AG09309 (cell line): ENCODE measurements at regions not wholly inside any gene's neighbourhood (a gene's known extent, or its start where the extent isn't known, plus 50 kb on each side); places are given as distances from the start of the nearest gene placed in this dataset.

Experiments
- DNase-seq: peaks from one replicate; pipeline ENCODE4 v3.0.0-alpha.2; 2010; ENCODE audit warnings: low read depth
- H3K4me3 ChIP-seq: 2 replicates; pipeline ENCODE4 v1.5.1; 2011; ENCODE audit warnings: mild to moderate bottlenecking, low read depth, low read length, moderate library complexity; ENCODE audit not compliant: control insufficient read depth
- TF ChIP-seq, protein P1 (sequence below): IDR thresholded peaks from 2 replicates; pipeline ENCODE4 v1.5.1; 2011; ENCODE audit warnings: mild to moderate bottlenecking, low read depth, low read length, inconsistent platforms; ENCODE audit not compliant: insufficient read depth, control insufficient read depth; ENCODE audit errors: missing control alignments

DNA sequence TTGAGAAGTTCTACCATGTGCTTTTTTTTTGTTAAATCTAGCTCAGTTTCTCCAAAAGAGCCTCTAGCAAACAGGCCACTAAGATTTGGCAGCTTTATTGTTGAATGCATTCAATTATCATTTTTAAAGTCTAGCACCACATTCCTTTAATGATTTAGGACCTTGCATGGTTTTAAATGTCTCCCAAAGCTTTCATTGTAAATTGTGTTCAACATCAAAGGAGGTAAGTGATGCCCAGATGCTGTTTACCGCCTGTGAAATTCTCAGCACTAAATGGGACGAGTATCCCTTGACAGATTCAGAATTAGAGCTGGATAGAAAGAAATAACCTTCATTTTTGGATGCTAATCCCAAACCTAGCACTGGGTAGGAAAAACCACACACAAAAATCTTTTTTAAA is 112.1 kb upstream of the FAM204A start:
- TF ChIP-seq, protein P1, sequence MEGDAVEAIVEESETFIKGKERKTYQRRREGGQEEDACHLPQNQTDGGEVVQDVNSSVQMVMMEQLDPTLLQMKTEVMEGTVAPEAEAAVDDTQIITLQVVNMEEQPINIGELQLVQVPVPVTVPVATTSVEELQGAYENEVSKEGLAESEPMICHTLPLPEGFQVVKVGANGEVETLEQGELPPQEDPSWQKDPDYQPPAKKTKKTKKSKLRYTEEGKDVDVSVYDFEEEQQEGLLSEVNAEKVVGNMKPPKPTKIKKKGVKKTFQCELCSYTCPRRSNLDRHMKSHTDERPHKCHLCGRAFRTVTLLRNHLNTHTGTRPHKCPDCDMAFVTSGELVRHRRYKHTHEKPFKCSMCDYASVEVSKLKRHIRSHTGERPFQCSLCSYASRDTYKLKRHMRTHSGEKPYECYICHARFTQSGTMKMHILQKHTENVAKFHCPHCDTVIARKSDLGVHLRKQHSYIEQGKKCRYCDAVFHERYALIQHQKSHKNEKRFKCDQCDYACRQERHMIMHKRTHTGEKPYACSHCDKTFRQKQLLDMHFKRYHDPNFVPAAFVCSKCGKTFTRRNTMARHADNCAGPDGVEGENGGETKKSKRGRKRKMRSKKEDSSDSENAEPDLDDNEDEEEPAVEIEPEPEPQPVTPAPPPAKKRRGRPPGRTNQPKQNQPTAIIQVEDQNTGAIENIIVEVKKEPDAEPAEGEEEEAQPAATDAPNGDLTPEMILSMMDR, result no peak
- H3K4me3 ChIP-seq, result no peak overlapping the region
- no peak for DNase-seq

DNA sequence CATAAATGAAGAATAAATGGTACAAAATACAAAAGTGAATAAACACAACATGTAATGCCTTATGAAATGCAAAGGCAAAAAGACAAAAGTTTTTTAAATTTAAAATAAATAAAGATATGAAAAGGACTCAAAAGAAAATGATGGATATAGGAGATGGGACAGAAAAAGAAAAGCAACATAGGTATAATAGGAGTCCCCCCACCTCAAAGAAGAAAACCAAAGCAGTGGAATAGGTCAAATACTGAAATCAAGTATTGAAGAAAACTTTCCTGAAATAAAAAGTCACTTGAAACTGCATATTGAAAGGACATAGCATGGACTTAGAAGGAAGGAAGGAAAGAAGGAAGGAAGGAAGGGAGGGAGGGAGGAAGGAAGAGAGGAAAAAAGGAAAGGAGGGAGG is 110.0 kb upstream of the FAM204A start:
- H3K4me3 ChIP-seq, result no peak overlapping the region
- TF ChIP-seq, protein P1, result no peak
- DNase-seq, result no peak

DNA sequence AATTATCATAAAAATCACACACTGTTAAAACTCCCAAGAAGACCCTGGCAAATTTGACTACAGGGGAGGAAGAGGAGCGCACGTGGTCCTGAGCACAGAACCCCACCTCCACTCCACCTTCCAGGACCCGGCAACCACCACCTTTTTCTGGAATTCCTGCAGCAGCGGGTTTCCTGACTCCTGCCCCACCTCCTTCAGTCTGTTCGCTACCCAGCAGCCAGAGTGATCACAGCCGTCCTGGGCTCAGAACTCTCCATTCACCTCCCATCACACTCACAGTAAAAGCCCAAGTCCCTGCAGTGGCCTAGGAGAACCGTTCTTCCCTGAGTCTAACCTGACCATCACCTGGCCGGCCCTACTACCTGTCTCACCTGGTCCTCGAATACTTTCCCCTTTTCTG is 107.4 kb upstream of the FAM204A start:
- DNase-seq, result no peak
- TF ChIP-seq, protein P1, result no peak
- no peak overlapping the region for H3K4me3 ChIP-seq

DNA sequence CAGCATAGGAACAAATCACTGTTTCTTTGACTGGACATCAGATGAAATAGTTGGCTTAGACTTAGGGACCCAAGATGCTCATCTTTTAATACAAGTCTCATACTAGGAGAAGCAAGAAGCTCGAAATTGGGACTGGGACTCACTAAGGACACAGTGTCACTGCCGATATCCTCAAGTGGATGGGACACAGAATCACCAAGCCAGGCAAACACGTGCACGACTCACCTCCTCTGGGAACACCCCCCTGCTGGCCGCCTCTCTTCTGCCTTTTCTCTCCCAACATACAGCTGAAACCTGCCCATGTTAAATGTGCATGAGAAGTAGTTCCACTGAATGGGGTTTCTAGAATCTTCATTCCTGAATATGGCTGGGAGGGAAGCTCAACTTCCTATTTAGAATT is 106.6 kb upstream of the FAM204A start:
- no peak overlapping the region for H3K4me3 ChIP-seq
- TF ChIP-seq, protein P1, result no peak
- DNase-seq, result no peak

DNA sequence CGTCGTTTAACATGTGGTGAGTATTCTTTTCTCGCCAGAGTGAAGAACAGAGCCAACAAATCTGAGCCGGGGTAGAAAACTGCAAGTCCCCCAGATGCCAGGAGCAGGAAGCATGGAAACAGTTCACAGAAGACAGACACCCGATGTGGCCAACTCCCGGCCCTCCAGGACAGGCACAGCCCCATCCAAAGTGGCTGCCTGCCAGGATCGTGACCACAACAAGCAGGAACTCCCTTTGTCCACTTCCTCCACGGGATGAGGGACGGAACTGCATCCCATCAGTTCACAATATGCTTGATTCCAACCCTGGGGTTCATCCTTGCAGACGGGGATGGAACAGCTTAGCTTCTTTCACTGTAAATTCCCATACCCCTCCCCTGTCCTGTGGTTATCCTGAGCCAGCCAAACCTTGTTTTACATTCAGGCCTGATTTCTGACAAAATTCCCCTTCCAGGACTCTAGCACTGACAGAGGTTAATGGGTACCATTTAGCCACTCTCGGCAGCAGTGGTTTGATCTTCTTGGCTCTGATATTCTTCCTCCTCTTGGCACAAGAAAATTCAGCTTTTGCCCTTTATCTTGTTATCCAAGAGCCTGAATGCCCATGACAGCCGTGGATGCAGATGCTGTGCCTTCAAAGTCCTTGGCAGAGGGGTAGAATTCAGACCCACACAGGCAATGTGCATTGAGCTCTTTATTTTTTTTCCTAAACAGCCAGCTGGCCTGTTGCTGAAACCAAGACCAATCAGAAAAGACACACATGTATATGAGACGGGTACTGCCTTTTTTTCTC is 105.5 kb upstream of the FAM204A start:
- DNase-seq, result no peak
- no peak overlapping the region for H3K4me3 ChIP-seq
- TF ChIP-seq, protein P1, result no peak

DNA sequence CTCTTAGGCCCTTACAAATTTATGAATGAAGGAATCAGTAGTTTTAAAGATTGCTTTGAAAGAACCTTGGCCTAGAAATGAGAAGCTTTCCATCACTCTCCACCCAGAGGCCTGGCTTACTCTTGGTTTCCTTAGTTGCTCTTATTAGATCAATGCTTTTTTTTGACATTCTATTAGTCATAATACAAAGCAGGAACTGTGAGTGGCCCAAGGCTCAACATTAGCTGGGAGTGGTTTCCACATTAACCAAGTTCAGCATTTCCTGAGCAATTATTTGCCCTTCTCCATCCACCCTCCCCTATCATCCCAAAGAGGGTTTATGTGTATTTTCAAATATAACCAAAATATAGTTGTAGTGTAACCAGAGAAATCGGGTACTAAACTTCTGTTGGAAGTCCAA is 103.4 kb upstream of the FAM204A start:
- no peak overlapping the region for H3K4me3 ChIP-seq

More for the DNA sequence above, 103.4 kb upstream of the FAM204A start:
- TF ChIP-seq, protein P1, result no peak
- no peak for DNase-seq
